ENCODE measurements at regions not wholly inside any gene's neighbourhood (a gene's known extent, or its start where the extent isn't known, plus 50 kb on each side); places are given as distances from the start of the nearest gene placed in this dataset.

GRCh38 chr1:181985936-181986906 is 75.3 kb downstream of the ZNF648 start:
- H3K27ac ChIP-seq, result no peak overlapping the region
- no peaks in the 10 kb centered on the region for H3K4me1 ChIP-seq
- no peaks in the 10 kb centered on the region for H3K36me3 ChIP-seq
- no peaks in the 10 kb centered on the region for H3K27me3 ChIP-seq
- no peak overlapping the region for H3K4me3 ChIP-seq
- no peaks in the 10 kb centered on the region for H3K9me3 ChIP-seq
- DNase-seq, result no peak
- TF ChIP-seq POLR2A (IDR thresholded peaks at IDR 0.05), result no peak
- TF ChIP-seq CTCF (IDR thresholded peaks at IDR 0.05), result no peak

GRCh38 chr1:181985281-181985680 is 76.2 kb downstream of the ZNF648 start:
- H3K36me3 ChIP-seq, result no peaks in the 10 kb centered on the region
- DNase-seq, result no peak
- no peaks in the 10 kb centered on the region for H3K4me1 ChIP-seq
- no peaks in the 10 kb centered on the region for H3K27me3 ChIP-seq
- no peaks in the 10 kb centered on the region for H3K9me3 ChIP-seq
- TF ChIP-seq CTCF (IDR thresholded peaks at IDR 0.05), result no peak
- no peak for TF ChIP-seq POLR2A (IDR thresholded peaks at IDR 0.05)
- H3K27ac ChIP-seq, result no peak overlapping the region
- no peak overlapping the region for H3K4me3 ChIP-seq

GRCh38 chr1:181984006-181984405 is 77.5 kb downstream of the ZNF648 start:
- TF ChIP-seq CTCF (IDR thresholded peaks at IDR 0.05), result no peak
- no peak for TF ChIP-seq POLR2A (IDR thresholded peaks at IDR 0.05)
- no peak overlapping the region for H3K27ac ChIP-seq
- H3K36me3 ChIP-seq, result no peaks in the 10 kb centered on the region
- H3K27me3 ChIP-seq, result no peaks in the 10 kb centered on the region
- no peaks in the 10 kb centered on the region for H3K4me1 ChIP-seq
- H3K9me3 ChIP-seq, result no peaks in the 10 kb centered on the region
- no peak for DNase-seq
- no peak overlapping the region for H3K4me3 ChIP-seq

GRCh38 chr1:181981821-181982220 is 79.7 kb downstream of the ZNF648 start:
- Histone ChIP-seq H3K4me3 (no peak overlapping the region), H3K27me3 (no peaks in the 10 kb centered on the region), H3K4me1 (no peaks in the 10 kb centered on the region), H3K9me3 (no peaks in the 10 kb centered on the region), H3K36me3 (no peaks in the 10 kb centered on the region), H3K27ac (no peak overlapping the region)
- DNase-seq, result no peak
- no peak for TF ChIP-seq CTCF (IDR thresholded peaks at IDR 0.05)
- TF ChIP-seq POLR2A (IDR thresholded peaks at IDR 0.05), result no peak

GRCh38 chr1:181972256-181972655 is 89.3 kb downstream of the ZNF648 start:
- no peak for TF ChIP-seq POLR2A (IDR thresholded peaks at IDR 0.05)
- no peak for TF ChIP-seq CTCF (IDR thresholded peaks at IDR 0.05)
- no peaks in the 10 kb centered on the region for H3K4me1 ChIP-seq
- H3K4me3 ChIP-seq, result no peak overlapping the region
- H3K9me3 ChIP-seq, result no peaks in the 10 kb centered on the region
- H3K27ac ChIP-seq, result no peak overlapping the region
- no peak for DNase-seq
- no peaks in the 10 kb centered on the region for H3K36me3 ChIP-seq
- H3K27me3 ChIP-seq, result no peaks in the 10 kb centered on the region

Measured in Peyer's patch (tissue), 4 donors.